LNCAP (cell line): ENCODE measurements at regions not wholly inside any gene's neighbourhood (a gene's known extent, or its start where the extent isn't known, plus 50 kb on each side); places are given as distances from the start of the nearest gene placed in this dataset.

Experiments
- TF ChIP-seq, protein P1 (sequence below): fragments of 450-650 bp; IDR thresholded peaks from 2 replicates; pipeline ENCODE4 v1.5.1; 2017; ENCODE audit warnings: mild to moderate bottlenecking

GRCh38 chr21:15247613-15248012, 182.8 kb upstream of the NRIP1 start:
- TF ChIP-seq, protein P1, sequence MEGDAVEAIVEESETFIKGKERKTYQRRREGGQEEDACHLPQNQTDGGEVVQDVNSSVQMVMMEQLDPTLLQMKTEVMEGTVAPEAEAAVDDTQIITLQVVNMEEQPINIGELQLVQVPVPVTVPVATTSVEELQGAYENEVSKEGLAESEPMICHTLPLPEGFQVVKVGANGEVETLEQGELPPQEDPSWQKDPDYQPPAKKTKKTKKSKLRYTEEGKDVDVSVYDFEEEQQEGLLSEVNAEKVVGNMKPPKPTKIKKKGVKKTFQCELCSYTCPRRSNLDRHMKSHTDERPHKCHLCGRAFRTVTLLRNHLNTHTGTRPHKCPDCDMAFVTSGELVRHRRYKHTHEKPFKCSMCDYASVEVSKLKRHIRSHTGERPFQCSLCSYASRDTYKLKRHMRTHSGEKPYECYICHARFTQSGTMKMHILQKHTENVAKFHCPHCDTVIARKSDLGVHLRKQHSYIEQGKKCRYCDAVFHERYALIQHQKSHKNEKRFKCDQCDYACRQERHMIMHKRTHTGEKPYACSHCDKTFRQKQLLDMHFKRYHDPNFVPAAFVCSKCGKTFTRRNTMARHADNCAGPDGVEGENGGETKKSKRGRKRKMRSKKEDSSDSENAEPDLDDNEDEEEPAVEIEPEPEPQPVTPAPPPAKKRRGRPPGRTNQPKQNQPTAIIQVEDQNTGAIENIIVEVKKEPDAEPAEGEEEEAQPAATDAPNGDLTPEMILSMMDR = no peak

DNA sequence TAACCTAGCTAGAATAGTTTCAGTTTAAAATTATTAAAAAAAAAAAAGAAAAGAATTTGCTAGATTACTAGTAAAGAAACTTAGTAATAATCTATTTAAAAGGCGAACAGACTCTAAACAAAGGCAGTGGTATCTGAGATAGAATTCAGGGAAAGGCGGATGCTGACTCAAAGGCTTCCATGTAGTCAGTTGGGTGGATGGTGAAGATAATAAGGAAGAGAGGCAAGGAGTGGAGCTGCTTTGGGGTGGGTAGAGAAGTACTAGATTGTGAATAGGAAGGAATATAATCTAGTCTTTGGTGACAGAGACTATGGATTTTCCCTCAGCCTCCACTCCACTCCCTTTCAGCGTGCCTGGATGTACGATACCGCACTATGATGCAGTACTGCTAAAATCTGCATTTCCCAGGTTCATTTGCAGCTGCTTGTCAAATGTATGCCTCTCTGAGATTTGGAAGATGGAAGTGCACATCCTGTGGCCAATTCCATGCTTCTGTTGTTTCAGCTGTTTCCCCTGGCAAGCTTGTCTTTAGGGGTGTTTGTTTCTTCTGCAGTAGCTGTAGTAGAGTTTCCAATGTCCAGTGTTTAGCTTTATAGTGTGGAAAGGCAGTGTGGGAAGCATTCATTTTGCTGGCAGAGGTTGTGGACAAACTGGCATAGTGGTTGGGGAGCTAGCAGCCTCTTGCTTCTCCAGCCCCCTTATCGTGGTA, 184.6 kb upstream of the NRIP1 start:
- TF ChIP-seq, protein P1 = no peak

DNA sequence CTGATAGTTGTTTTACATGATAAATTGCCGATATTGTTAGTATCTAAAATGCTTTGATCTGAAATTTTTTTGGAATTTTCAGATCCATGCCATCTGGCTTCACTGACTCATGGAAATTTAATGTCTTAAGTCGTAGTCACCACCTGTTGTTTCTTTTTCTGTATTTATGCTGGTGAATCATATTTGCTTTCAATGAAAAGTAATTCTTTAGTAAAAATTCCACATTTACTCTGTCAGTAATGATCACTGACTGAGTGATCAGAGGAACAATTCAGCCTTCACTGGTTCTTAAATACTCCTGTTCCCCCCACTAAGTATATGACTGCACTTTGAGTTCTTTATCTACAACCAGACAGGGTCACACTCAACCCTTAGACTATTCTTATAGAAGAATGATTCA, 185.6 kb upstream of the NRIP1 start:
- TF ChIP-seq, protein P1 = no peak

- TF ChIP-seq, protein P1 = no peak
Observed at GRCh38 chr21:15252431-15252830, 187.6 kb upstream of the NRIP1 start.

DNA sequence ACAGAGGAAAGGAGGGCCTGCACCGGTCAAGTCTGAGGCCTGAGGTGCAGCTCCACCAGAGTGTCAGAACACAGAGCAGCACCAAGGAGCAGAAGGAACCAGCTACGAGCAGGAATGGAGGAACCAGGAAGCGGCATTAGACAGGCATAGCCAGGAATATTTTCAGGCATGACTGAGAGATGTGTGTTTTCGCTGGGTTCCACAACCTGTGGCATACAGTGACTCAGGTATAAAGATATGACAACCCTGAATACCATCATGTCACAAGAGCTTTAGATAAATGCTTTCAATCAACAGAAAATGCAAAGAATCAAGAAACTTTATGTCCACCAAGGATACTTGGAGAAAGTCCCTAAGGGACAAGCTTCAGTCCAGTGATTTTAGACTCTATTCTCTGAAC, 189.3 kb upstream of the NRIP1 start:
- TF ChIP-seq, protein P1 = no peak

DNA sequence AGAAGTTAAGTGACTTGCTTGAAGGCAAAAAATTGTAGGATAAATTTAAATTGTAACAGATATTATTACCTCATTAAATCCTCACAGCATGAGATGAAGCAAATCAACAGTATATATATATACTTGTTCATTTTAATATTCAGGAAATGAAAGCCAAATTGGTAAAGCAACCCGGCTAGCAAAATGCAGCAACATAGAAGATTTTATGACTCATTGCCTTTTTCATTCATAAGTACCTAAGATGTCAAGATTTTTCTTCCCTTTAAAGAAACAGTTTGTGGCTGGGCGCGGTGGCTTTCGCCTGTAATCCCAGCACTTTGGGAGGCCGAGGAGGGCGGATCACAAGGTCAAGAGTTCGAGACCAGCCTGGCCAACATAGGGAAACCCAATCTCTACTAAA, 190.5 kb upstream of the NRIP1 start:
- TF ChIP-seq, protein P1 = no peak

GRCh38 chr21:15255763-15256162, 191.0 kb upstream of the NRIP1 start:
- TF ChIP-seq, protein P1 = no peak

GRCh38 chr21:15256996-15257395, 192.2 kb upstream of the NRIP1 start:
- TF ChIP-seq, protein P1 = no peak
